Psoas muscle (tissue), 7 donors: ENCODE measurements at regions not wholly inside any gene's neighbourhood (a gene's known extent, or its start where the extent isn't known, plus 50 kb on each side); places are given as distances from the start of the nearest gene placed in this dataset.

Source experiments
- ATAC-seq, 4 donors: fragments of 200-7000 bp; cut with Tn5 transposase; one replicate each; pipeline ENCODE4 v1.9.1; 2020; ENCODE audit warnings: moderate library complexity in 3 of 4, mild to moderate bottlenecking in 2 of 4
- DNase-seq, 2 donors: peaks; one replicate each; pipeline ENCODE4 v3.0.0-alpha.2; 2020
- H3K27ac ChIP-seq: fragments of 200-600 bp; one replicate; pipeline ENCODE4 v1.8.0; 2022
- H3K27me3 ChIP-seq, 3 donors: fragments of 200-600 bp in 1 of 3; one replicate each; pipeline versions ENCODE4 v1.6.1 to v1.8.0; 2013 to 2022; ENCODE audit warnings: low read length in 2 of 3, mild to moderate bottlenecking in 2 of 3, moderate library complexity in 1 of 3; ENCODE audit not compliant: insufficient read depth in 3 of 3
- H3K36me3 ChIP-seq, 2 donors: fragments of 200-600 bp in 1 of 2; one replicate each; pipeline versions ENCODE4 v1.6.1 to v1.8.0; 2013 to 2022; ENCODE audit warnings: low read depth in 1 of 2, mild to moderate bottlenecking in 1 of 2, moderate library complexity in 1 of 2; ENCODE audit not compliant: insufficient read depth in 1 of 2
- H3K4me1 ChIP-seq: fragments of 200-600 bp; one replicate; pipeline ENCODE4 v1.8.0; 2022
- H3K4me3 ChIP-seq: fragments of 200-600 bp; one replicate; pipeline ENCODE4 v1.8.0; 2022; ENCODE audit warnings: mild to moderate bottlenecking
- H3K9me3 ChIP-seq: fragments of 200-600 bp; one replicate; pipeline ENCODE4 v1.8.0; 2022
- CTCF ChIP-seq: fragments of 200-600 bp; IDR thresholded peaks from one replicate; pipeline ENCODE4 v1.8.0; 2022; ENCODE audit warnings: antibody characterized with exemption
- WGBS, 3 donors: extraction: QIAGEN DNeasy Blood & Tissue Kit; methylation state at CpG; one replicate each; pipeline versions ENCODE4 v1.1.6 to v1.1.7; 2013; 5-methylcytosine and 5-hydroxymethylcytosine counted together
- intact Hi-C, 2 donors: fragments of 100-400 bp; cut with DNase I; formaldehyde crosslinking; loops; one replicate each; pipeline versions ENCODE4 v1.11.0 to v1.14.2; 2022
- donor health status: healthy with polysubstance abuse.
- donor health status: DM: no; HTN: no; CAD: no; lungs with moderate emphysema.
- donor health status: Bipolar disorder and iron deficiency.
- donor health status: healthy.
- donor health status: DM: yes; HTN: yes; CAD: no.
- donor health status: DM: no; HTN: no; CAD: no.
- donor health status: DM: yes; HTN: yes; CAD: no.

GRCh38 chr11:134532921-134533421, 120.9 kb upstream of the B3GAT1 start:
- no peak overlapping the region for H3K27ac ChIP-seq
- no peak overlapping the region for H3K4me3 ChIP-seq
- DNase-seq (peak in 1 of 2 donors; percentile 26), ATAC-seq (no peak)
- H3K27me3 ChIP-seq = peaks cover 0 to 31% (median 3%) of the 10 kb centered on the region in 3 donors
- H3K4me1 ChIP-seq = no peaks in the 10 kb centered on the region
- H3K9me3 ChIP-seq = no peaks in the 10 kb centered on the region
- H3K36me3 ChIP-seq = no peaks in the 10 kb centered on the region
- intact Hi-C loops = no loop called here
- 58 to 66% (median 65%) methylated on average over 13 of the region's 13 CpGs for WGBS, 3 donors
- no peak for TF ChIP-seq CTCF

GRCh38 chr11:134532131-134532920, 120.3 kb upstream of the B3GAT1 start:
- TF ChIP-seq CTCF = no peak
- peaks cover 0 to 28% (median 3%) of the 10 kb centered on the region in 3 donors for H3K27me3 ChIP-seq
- no peak overlapping the region for H3K4me3 ChIP-seq
- intact Hi-C loops = no loop called here
- peak in 1 of 2 donors; percentile 26 for DNase-seq
- H3K9me3 ChIP-seq = no peaks in the 10 kb centered on the region
- 61 to 66% (median 61%) methylated on average over 21 to 23 of the region's 23 CpGs for WGBS, 3 donors
- no peaks in the 10 kb centered on the region for H3K36me3 ChIP-seq
- no peaks in the 10 kb centered on the region for H3K4me1 ChIP-seq
- ATAC-seq = no peak
- no peak overlapping the region for H3K27ac ChIP-seq

GRCh38 chr11:134531327-134532130, 119.5 kb upstream of the B3GAT1 start:
- no peaks in the 10 kb centered on the region for H3K4me1 ChIP-seq
- DNase-seq = peak in 1 of 2 donors; percentile 44
- ATAC-seq = no peak
- H3K27ac ChIP-seq = no peak overlapping the region
- H3K36me3 ChIP-seq = no peaks in the 10 kb centered on the region
- H3K4me3 ChIP-seq = no peak overlapping the region
- intact Hi-C loops = no loop called here
- 59 to 62% (median 59%) methylated on average over 21 to 23 of the region's 23 CpGs for WGBS, 3 donors
- TF ChIP-seq CTCF = no peak
- no peaks in the 10 kb centered on the region for H3K9me3 ChIP-seq
- peaks cover 0 to 28% (median 3%) of the 10 kb centered on the region in 3 donors for H3K27me3 ChIP-seq

- Histone ChIP-seq H3K27ac (no peak overlapping the region), H3K9me3 (no peaks in the 10 kb centered on the region), H3K27me3 (peaks cover 0 to 28% (median 3%) of the 10 kb centered on the region in 3 donors), H3K36me3 (no peaks in the 10 kb centered on the region), H3K4me1 (no peaks in the 10 kb centered on the region), H3K4me3 (no peak overlapping the region)
- 55 to 66% (median 59%) methylated on average over 14 of the region's 14 CpGs for WGBS, 3 donors
- no peak for TF ChIP-seq CTCF
- intact Hi-C loops = no loop called here
- no peak for ATAC-seq
- no peak for DNase-seq
These were observed 118.7 kb upstream of the B3GAT1 start for GRCh38 chr11:134530636-134531326.
